ENCODE measurements at regions not wholly inside any gene's neighbourhood (a gene's known extent, or its start where the extent isn't known, plus 50 kb on each side); places are given as distances from the start of the nearest gene placed in this dataset.
A peak's percentile ranks its signal among the peaks of the same experiment; 100 is the strongest.

DNA sequence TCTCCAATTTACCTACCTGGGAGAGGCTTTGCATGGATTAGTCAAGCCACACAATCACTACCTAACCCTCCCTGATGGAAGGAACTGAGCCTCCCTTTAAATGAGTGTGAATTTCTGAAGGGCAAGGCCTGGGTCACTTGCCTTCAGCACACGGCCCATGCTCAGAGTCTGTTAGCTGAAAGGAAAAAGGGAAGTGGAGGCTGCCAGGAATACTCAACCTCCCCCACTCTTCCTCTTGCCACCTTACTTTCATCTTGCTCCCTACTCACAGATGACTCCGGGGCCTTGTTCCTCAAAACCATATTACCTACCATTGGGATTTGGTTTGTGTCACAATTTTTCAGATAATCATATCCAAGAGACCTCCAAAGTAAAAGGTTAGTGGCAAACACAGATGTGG, 220.0 kb downstream of the ABHD5 start:
- Mint-ChIP-seq H3K4me3 (no peak overlapping the region), H3K27me3 (ENCODE audit: low read depth) (peaks cover 7% of the 10 kb centered on the region), H3K4me1 (ENCODE audit: low read depth) (no peaks in the 10 kb centered on the region), H3K9me3 (no peaks in the 10 kb centered on the region), H3K36me3 (ENCODE audit: insufficient read depth) (no peaks in the 10 kb centered on the region)
- DNase-seq (no peak), ATAC-seq (no peak)

DNA sequence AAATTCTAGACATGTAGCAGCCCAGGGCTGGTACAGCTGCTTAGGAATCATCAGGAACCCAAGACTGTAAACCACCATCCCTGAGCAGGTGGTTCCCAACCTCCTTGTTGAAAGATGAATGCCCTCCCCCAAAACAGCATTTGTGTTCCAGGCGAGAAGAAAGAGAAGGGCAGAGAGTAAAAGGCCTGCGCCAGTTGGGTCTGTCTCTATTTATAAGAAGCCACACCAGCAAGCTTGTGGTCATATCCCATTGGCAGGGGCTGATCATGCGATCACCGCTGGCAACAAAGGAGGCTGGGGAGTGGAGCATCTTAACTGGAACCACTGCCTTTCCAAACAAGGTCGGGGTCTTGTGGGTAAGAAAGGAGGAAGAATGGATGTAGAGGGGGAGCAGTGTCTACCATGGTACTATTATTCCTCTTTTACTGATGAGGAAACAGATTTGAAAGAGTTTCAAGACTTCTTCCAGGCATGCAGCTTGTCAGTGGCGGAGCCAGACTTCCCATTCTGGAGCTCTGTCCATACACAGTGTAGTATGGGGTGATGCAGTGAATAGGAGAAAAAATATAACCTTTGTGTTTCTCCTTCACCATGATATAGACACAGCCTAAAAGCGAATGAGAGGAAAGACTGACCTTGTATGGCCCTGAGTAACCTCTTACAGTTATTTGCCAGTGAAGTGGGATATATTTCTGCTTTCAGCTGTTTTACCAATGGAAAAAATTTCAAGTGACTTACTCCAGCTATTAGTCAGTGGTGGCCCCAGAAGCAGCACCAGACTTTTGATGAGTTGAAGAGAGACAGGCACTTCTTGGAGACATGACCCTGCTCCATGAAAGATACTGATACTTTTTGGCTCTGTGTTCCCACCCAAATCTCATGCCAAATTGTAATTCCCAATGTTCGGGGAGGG, 222.6 kb downstream of the ABHD5 start:
- Mint-ChIP-seq H3K27me3 (ENCODE audit: low read depth) (peaks cover 4% of the 10 kb centered on the region), H3K4me1 (ENCODE audit: low read depth) (no peaks in the 10 kb centered on the region), H3K36me3 (ENCODE audit: insufficient read depth) (no peaks in the 10 kb centered on the region), H3K9me3 (no peaks in the 10 kb centered on the region), H3K4me3 (no peak overlapping the region)
- DNase-seq (no peak), ATAC-seq (peak in 1 of 2 donors; percentile 14)

DNA sequence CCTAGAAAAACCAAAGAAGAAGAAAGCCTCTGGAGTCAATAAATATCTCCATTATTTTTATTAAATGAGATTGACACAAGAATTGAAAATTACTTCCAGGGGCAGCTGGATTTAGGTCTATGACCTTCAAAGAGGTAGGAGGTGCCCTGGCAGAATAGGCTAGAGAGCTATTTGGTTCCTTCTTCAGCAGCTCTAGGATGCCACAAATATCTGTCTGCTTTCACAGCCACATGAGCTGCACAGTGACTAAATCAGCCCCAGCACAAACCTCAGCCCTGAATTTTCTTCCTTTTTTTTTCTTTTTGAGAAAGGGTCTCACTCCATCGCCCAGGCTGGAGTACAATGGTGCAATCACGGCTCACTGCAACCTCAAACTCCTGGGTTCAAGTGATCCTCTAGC, 223.5 kb downstream of the ABHD5 start:
- no peak for DNase-seq
- Mint-ChIP-seq H3K27me3 (ENCODE audit: low read depth) (peaks cover 10% of the 10 kb centered on the region), H3K4me3 (no peak overlapping the region), H3K4me1 (ENCODE audit: low read depth) (no peaks in the 10 kb centered on the region), H3K9me3 (no peaks in the 10 kb centered on the region), H3K36me3 (ENCODE audit: insufficient read depth) (no peaks in the 10 kb centered on the region)
- ATAC-seq = no peak

DNA sequence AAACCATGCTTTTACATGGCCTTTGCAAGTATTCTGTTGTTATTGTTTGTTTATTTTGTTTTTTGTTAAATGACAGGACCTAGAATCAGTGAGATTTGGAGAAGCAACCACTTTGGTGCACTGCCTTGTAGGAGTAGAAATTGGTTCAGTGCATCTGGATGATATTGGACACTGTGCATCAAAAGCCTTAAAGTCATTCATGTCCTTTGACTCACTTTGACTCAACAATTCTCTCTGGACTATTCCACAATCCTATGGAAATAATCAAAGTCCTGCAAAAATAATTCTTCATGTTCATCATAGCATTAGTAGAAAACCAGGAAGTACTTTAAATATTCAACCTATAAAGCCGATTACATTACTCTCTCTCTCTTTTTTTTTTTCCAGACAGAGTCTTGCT, 224.8 kb downstream of the ABHD5 start:
- no peaks in the 10 kb centered on the region for H3K36me3 Mint-ChIP-seq (ENCODE audit: insufficient read depth)
- peaks cover 17% of the 10 kb centered on the region for H3K27me3 Mint-ChIP-seq (ENCODE audit: low read depth)
- no peaks in the 10 kb centered on the region for H3K9me3 Mint-ChIP-seq
- no peak for ATAC-seq
- no peaks in the 10 kb centered on the region for H3K4me1 Mint-ChIP-seq (ENCODE audit: low read depth)
- no peak overlapping the region for H3K4me3 Mint-ChIP-seq
- no peak for DNase-seq

DNA sequence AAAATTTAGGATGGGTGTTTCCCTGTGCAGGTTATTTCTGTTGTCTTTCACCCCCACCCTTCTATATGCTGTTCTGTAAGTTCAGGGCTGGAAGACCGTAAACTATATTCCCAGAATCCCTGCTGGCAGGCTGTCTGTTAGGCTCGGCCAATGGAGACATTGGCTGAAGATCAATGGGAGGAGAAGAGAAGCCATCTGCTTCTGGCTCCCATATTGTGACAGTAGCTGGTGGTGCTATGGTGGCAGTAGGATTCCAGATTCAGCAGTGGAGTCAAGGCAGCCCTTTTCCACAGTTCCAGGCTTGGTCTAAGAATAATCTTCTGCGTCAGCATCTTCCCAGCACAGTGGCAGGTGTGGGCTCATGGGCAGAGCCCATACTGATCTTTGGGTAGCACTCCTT, 226.6 kb downstream of the ABHD5 start:
- no peak for ATAC-seq
- Mint-ChIP-seq H3K27me3 (ENCODE audit: low read depth) (peaks cover 20% of the 10 kb centered on the region), H3K4me1 (ENCODE audit: low read depth) (no peaks in the 10 kb centered on the region), H3K36me3 (ENCODE audit: insufficient read depth) (no peaks in the 10 kb centered on the region), H3K9me3 (no peaks in the 10 kb centered on the region), H3K4me3 (no peak overlapping the region)
- no peak for DNase-seq

DNA sequence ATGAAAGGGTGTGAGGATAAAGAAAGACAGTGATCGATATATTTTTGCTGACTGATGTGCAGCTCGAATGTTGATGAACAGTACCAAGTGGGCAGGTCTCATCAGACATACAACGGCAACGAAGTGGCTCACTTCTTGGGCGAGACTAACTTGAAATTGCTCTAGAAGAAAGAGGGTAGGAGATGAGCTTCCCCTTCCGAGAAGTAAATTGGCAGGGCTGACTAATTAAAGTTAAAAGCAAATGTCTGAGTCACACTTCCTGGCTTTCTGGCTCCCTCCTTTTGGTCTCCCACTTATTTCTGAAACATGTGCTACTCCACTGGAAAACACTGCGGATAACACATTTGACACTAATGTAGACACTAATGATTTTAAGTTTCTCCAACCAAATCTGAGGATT, 228.3 kb downstream of the ABHD5 start:
- Mint-ChIP-seq H3K27me3 (ENCODE audit: low read depth) (peaks cover 34% of the 10 kb centered on the region), H3K36me3 (ENCODE audit: insufficient read depth) (no peaks in the 10 kb centered on the region), H3K4me1 (ENCODE audit: low read depth) (no peaks in the 10 kb centered on the region), H3K4me3 (no peak overlapping the region), H3K9me3 (no peaks in the 10 kb centered on the region)
- no peak for ATAC-seq
- DNase-seq = no peak

DNA sequence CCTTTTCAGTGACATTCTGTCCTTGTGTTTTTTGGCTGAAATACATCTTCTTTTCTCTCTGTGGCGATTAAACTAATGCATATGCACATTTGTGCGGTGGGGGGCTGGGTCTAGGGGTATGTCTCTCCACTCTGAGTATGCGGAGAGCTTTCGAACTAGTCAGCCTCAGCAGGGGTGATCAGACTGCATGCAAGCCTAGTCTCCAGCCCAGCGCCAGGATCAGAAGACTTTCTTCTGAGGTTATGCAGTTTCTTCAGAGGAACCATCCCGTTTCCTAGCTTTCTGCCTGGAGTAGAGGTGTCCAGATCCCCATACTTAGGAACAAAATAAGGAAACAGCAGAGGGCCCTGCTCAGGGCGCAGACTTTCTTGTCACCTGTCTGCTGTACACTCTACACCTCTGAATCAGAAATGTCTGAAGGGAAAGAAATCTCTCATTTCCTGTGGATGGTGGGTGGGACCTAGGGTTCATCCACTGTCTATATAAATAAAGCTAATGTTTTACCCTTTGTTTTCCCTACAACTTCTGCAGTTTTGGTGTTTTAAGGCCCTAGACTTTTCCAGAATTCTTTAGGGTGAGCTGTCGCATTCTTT, 230.4 kb downstream of the ABHD5 start:
- H3K4me3 Mint-ChIP-seq = no peak overlapping the region
- peaks cover 45% of the 10 kb centered on the region for H3K27me3 Mint-ChIP-seq (ENCODE audit: low read depth)
- no peaks in the 10 kb centered on the region for H3K4me1 Mint-ChIP-seq (ENCODE audit: low read depth)
- H3K36me3 Mint-ChIP-seq (ENCODE audit: insufficient read depth) = no peaks in the 10 kb centered on the region
- no peaks in the 10 kb centered on the region for H3K9me3 Mint-ChIP-seq
- DNase-seq = no peak
- no peak for ATAC-seq

DNA sequence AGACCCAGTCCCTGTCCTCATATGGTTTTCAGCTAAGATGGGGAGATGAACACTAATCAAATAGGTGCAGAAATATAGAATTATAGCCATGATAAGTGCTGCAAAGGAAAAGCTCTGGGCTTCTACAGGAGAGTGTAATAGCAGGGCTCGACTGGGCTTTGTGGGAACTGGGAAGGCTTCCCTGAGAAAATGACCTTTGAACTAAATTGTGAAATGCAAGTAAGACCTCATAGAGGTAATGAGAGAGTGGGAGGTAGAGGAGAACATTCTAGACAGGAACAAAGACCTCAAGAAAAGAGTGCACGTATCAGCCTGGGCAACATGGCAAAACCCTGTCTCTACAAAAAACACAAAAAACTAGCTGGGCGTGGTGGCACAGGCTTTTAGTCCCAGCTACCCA, 231.6 kb downstream of the ABHD5 start:
- H3K9me3 Mint-ChIP-seq = no peaks in the 10 kb centered on the region
- no peak overlapping the region for H3K4me3 Mint-ChIP-seq
- no peaks in the 10 kb centered on the region for H3K4me1 Mint-ChIP-seq (ENCODE audit: low read depth)
- H3K27me3 Mint-ChIP-seq (ENCODE audit: low read depth) = peaks cover 52% of the 10 kb centered on the region
- H3K36me3 Mint-ChIP-seq (ENCODE audit: insufficient read depth) = no peaks in the 10 kb centered on the region
- DNase-seq = no peak
- ATAC-seq = no peak

DNA sequence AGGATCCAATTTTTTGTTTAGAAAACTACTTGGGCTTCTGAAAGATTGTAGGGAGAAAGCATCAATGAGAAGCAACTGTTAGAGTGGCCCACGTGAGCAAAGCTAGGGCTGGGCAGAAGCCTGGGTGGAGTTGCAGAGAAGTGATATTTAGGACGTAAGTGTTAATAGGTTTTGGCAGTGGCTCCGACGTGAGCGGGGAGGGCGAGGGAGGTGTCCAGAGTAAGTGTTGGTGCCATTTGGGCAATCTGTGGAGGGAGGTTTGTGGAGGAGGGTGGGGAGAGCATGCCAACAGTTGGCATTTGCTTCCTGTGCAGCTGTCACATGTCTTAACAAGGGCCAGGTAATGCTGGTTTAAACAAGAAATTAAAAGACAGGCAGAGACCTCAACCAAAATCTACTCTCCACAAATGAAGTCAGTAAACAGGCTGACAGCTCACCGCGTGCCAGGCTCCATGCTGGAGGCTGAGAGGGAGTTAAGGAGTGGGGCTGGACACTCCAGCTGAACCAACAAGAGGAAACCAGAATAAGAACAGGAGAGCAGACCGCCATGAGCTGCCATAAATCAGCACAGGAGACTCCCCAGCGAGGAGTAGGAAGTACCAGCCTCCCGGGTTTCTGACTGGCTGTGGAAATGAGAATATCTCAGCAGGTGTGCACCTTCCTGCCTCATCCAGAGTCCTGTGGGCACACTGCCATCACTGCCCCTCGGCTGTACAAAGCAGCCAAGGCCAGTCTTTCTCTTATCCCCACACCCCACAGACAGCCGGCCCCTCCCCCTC, 232.6 kb downstream of the ABHD5 start:
- Mint-ChIP-seq H3K9me3 (no peaks in the 10 kb centered on the region), H3K27me3 (ENCODE audit: low read depth) (peaks cover 55% of the 10 kb centered on the region), H3K4me3 (no peak overlapping the region), H3K4me1 (ENCODE audit: low read depth) (no peaks in the 10 kb centered on the region), H3K36me3 (ENCODE audit: insufficient read depth) (no peaks in the 10 kb centered on the region)
- DNase-seq (no peak), ATAC-seq (no peak)

DNA sequence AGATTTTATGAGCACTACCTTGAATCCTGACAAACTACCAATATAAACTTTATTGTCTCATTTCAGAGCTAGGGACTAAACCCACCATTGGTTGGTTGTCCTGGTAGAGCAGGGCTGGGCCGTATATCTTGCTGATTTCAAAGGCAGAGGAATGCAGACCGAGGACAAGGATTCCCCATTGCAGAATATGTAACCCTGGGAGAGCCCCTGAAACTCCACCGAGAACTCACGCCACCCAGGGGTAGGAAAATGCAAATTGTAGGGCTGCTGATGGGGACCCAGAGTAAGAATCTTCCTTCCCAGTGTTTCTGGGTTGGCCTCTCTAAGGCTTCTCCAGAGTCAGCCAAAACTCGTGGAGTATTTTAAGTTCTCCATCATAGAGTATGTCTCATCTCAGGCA, 235.3 kb downstream of the ABHD5 start:
- no peaks in the 10 kb centered on the region for H3K4me1 Mint-ChIP-seq (ENCODE audit: low read depth)
- H3K36me3 Mint-ChIP-seq (ENCODE audit: insufficient read depth) = no peaks in the 10 kb centered on the region
- DNase-seq = no peak
- peaks cover 45% of the 10 kb centered on the region for H3K27me3 Mint-ChIP-seq (ENCODE audit: low read depth)
- ATAC-seq = no peak
- no peak overlapping the region for H3K4me3 Mint-ChIP-seq
- H3K9me3 Mint-ChIP-seq = no peaks in the 10 kb centered on the region

DNA sequence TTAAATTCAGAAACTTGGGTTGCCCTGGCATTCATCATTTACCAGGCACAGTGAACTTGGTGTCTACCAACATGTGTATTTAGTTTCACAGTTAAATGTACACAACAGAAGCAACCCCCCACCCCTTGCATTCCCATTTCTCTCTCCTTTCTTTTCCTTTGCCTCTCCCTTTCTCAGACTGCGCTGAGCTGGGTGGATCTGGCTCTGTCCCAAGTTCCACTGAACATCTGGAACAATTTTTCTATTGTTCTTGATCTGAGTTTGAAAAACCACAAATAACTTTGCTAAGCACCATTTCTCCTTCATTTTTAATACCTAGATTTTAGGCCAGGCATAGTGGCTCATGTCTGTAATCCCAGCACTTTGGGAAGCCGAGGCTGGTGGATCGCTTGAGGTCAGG, 242.2 kb downstream of the ABHD5 start:
- H3K4me1 Mint-ChIP-seq (ENCODE audit: low read depth) = no peaks in the 10 kb centered on the region
- H3K4me3 Mint-ChIP-seq = no peak overlapping the region
- peaks cover 18% of the 10 kb centered on the region for H3K27me3 Mint-ChIP-seq (ENCODE audit: low read depth)
- H3K9me3 Mint-ChIP-seq = peaks cover 7% of the 10 kb centered on the region
- no peaks in the 10 kb centered on the region for H3K36me3 Mint-ChIP-seq (ENCODE audit: insufficient read depth)
- DNase-seq (no peak), ATAC-seq (no peak)

DNA sequence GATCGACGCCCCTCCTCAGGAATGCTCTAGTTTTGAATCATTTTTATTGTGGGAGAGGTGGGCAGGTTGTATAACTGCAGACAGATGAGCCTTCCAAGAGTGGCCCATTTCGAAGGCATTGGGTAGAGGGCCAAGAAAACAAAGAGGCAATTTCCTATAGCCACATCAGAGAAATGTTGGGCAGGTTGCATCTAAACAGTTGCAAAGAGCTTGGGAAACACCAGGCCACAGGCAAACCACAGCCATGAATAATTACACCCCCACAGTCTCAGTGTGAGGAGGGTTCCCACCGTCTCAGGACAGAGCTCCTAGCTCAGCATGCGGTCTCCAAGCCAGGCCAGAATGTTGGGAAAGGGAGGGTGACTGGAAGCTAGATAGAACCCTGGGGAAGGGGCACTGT, 257.3 kb downstream of the ABHD5 start:
- Mint-ChIP-seq H3K4me3 (no peak overlapping the region), H3K9me3 (no peaks in the 10 kb centered on the region), H3K36me3 (ENCODE audit: insufficient read depth) (no peaks in the 10 kb centered on the region), H3K27me3 (ENCODE audit: low read depth) (peaks cover 42% of the 10 kb centered on the region), H3K4me1 (ENCODE audit: low read depth) (peaks cover 7% of the 10 kb centered on the region)
- DNase-seq (no peak), ATAC-seq (no peak)

DNA sequence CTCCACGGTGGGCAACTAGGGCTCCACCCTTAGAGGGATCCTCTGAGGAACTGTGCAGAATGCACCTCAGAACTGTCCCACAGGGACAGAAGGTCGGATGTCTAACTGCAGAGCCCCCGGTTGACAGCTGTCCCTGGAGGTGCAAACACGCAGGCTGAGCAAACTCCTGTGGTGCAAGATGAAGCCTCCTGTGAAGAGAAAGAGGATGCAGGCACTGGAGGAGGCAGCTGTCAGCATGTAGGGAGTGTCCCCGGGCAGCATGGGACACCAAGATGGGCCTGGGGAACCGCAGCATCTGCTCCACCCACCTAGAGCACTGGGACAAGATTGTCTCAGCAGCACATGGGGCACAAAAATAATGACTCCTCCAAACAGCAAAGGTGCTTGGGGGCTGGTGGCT, 258.9 kb downstream of the ABHD5 start:
- Mint-ChIP-seq H3K9me3 (no peaks in the 10 kb centered on the region), H3K36me3 (ENCODE audit: insufficient read depth) (no peaks in the 10 kb centered on the region), H3K27me3 (ENCODE audit: low read depth) (peaks cover 38% of the 10 kb centered on the region), H3K4me1 (ENCODE audit: low read depth) (peaks cover 7% of the 10 kb centered on the region), H3K4me3 (no peak overlapping the region)
- ATAC-seq = no peak
- DNase-seq = no peak

DNA sequence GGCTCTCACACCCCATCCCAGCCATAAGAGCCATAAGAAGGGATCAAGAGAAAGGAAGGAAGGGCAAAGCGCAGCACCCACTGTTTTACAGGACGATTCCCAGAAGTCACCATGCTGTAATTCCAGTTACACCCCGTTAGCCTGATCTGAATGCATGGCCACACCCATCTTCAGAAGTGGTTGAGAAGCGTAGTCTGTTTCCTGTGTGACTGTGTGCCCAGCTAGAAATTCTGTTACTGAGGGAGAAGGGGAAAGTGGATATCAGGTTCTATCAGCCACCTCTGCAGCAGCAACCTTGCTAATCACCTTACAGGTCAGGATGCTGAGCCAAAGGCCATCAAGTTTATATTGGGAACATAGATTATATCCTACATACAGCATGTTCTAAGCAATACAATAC, 260.0 kb downstream of the ABHD5 start:
- no peaks in the 10 kb centered on the region for H3K9me3 Mint-ChIP-seq
- H3K4me3 Mint-ChIP-seq = no peak overlapping the region
- DNase-seq (no peak), ATAC-seq (no peak)
- H3K36me3 Mint-ChIP-seq (ENCODE audit: insufficient read depth) = no peaks in the 10 kb centered on the region
- peaks cover 7% of the 10 kb centered on the region for H3K4me1 Mint-ChIP-seq (ENCODE audit: low read depth)
- peaks cover 29% of the 10 kb centered on the region for H3K27me3 Mint-ChIP-seq (ENCODE audit: low read depth)

DNA sequence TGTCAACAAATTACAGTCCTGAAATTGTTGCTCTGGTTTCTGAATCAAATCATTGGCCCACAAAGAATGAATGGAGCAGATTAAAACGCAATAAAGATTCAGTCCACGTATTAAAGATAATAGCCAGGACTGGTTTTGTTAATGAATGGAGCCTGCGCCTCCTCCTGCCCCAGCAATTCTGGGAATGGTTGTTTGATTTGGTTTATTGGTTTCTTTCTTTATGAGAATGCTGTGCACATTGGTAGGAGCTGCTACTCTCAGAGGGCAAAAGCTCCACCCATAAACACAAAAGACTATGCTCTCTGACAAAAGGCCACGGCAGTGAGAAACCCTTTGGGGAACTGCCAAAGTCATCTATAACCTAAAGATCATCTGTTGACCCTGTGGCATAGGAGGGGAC, 261.1 kb downstream of the ABHD5 start:
- DNase-seq (no peak), ATAC-seq (no peak)
- H3K27me3 Mint-ChIP-seq (ENCODE audit: low read depth) = peaks cover 23% of the 10 kb centered on the region
- no peaks in the 10 kb centered on the region for H3K9me3 Mint-ChIP-seq
- H3K4me3 Mint-ChIP-seq = no peak overlapping the region
- no peaks in the 10 kb centered on the region for H3K36me3 Mint-ChIP-seq (ENCODE audit: insufficient read depth)
- H3K4me1 Mint-ChIP-seq (ENCODE audit: low read depth) = peaks cover 7% of the 10 kb centered on the region

Measured in activated T-cell treated with anti-CD3 and anti-CD28 coated beads, Interleukin-2, amount 50 U/mL, for 4 hours (primary cell).